GM18868 (cell line): ENCODE measurements at regions not wholly inside any gene's neighbourhood (a gene's known extent, or its start where the extent isn't known, plus 50 kb on each side); places are given as distances from the start of the nearest gene placed in this dataset.
A peak's percentile ranks its signal among the peaks of the same experiment; 100 is the strongest.

Source experiments
- ATAC-seq: cut with Tn5 transposase; IDR thresholded peaks from one replicate; pipeline ENCODE4 v1.9.1; 2021; ENCODE audit warnings: mild to moderate bottlenecking, moderate library complexity; ENCODE audit not compliant: unreplicated experiment

GRCh38 chr10:62735464-62736167 is 68.9 kb upstream of the ADO start:
- ATAC-seq: peak; percentile 47

DNA sequence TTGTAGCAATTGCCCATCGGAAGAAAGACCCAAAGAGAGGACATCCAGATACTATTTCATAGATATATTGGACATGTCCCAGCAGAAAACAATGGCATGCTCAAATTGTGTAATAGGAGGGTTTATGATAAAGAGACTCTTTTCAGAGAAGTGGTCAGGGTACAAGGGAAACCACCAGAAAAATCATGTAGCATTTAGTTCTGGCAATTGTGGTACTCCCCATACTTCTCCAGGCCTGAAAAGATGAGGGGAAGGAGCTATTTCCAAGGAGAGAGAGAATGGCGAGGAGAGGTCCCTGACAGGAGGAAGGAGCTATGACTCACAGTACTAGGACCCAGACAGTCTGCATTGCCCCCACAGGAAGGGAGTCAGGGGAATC is 68.4 kb upstream of the ADO start:
- ATAC-seq: peak; percentile 4

DNA sequence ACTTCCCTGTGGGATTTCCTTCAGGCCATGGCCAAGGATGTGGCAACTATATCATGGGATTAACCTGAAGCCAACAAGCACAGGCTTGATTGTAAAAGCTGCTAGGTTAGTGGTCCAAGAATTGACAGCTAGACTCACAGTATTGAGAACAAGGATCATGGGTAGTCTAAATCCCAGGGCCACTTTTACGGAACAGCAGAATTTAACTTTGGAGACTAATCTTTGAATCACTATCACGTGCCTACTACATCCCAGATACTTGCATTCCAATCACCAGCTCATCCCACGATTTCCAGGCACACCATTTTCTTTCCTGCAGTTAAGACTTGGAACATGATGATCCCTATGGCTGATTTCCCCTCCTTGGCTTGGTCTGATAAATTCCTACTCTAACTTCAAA is 65.6 kb upstream of the ADO start:
- ATAC-seq: no peak

DNA sequence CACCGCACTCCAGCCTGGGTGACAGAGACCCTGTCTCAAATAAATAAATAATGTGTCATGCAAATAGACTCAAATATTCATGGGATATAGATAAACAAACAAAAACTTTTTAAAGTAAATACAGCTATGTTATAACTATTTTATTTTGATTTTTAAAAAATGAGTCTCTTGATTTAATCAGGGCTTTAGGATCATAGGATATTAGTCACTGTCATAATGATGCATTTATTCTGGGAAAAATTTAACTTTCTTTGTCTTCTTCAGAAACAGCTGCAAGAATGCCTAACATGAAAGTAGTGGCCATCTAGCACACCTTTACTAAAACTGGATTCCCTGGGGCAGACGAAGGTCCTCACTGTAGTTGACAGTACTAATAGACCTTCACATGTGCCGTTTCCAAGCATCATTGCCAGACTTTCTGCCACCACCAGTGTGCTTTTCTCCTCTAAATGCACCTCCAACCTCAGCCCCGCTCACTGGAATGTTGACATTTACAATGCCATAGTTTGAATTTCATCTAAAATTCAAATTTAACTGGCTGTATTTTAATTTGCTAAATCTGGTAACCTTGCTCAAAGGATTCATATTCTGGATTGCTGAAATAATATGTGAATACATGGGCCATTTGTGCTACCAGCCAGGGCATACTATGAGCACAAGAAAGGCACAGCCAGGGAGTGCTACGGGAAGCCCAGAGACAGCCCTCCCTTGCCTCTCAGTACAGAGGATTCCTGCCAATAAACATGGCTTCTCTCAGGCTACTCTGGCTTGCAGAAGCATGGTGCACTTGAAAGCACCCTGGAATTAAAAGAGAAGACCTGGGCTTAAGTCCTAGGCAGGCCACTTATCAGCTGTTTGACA is 63.4 kb upstream of the ADO start:
- no peak for ATAC-seq

DNA sequence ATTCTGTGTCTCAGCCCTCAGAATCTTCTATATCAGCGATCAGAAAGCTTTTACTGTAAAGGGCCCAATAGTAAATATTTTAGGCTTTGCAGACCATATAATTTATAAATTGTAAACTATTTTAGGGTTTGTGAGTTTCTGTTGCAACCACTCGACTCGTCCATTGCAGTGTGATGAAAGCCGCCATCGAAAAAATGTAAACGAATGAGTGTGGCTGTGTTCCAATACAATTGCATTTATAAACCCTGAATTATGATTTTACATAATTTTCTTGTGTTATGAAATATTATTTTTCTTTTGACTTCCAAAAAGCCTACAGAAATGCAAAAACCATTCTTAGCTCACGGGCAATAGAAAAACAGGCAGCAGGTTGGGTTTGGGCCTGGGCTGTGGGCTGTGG is 62.5 kb upstream of the ADO start:
- ATAC-seq: no peak

DNA sequence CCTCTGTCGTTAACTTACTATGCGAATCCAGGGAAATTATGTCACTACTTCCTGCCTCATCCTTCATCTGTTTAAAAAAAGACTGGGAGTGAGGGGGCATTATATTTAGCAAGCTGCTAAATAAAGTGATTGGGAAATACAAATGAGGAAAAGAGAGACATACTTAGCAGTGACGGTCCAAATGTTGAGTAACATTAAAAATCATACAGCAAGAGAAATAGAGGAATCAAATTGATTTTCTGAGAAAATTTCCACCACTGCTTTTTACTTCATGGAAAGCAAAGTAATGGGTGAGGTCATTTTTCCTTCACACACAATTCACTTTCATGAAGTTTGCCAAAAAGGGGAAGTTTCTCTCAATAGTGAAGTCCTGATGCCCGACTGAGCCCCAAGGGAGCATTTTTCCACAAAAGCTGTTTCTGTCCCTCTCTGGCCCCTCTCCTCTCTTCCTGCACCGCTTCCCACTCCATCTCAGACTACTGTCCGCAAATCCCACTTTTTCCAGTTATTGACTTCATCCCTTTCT is 61.9 kb upstream of the ADO start:
- peak; percentile 62 for ATAC-seq

- no peak for ATAC-seq
These were observed 60.4 kb upstream of the ADO start for GRCh38 chr10:62744136-62744535.

GRCh38 chr10:62745581-62745980 is 58.9 kb upstream of the ADO start:
- no peak for ATAC-seq

DNA sequence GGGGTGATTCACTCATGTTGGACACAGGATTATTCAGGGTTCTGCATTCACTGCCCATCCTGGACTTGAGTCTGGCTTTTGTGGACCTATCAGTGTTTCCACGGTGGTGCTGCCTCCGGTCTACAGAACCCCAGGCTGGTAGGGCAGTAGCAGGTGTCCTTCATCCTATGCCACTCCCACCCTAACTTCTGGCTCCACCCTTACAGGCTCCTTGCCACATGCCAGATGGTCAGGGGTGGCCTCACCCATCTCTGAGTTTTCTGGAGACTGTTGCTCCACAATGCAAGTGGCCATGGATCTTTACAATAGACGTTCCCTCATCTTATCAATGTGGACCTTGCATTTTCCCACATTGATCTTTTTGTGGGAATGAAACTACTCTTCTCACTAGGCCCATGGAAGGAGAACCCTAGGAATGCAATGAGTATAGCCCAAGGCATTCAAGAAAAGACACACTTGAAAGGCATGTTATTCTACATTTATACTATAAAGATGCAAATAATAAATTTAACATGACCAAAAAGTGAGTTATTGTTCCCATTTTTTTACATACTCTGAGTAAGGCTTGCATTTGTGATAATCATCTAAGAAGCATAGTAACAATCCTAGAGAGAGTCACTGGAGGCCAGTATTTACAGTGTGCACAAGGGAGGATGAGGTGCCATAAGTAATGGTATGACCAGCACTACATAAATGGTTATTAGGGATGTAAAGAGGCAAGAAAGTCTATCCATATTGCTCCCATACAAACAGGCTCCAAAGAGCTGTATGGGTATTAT is 57.4 kb upstream of the ADO start:
- no peak for ATAC-seq

DNA sequence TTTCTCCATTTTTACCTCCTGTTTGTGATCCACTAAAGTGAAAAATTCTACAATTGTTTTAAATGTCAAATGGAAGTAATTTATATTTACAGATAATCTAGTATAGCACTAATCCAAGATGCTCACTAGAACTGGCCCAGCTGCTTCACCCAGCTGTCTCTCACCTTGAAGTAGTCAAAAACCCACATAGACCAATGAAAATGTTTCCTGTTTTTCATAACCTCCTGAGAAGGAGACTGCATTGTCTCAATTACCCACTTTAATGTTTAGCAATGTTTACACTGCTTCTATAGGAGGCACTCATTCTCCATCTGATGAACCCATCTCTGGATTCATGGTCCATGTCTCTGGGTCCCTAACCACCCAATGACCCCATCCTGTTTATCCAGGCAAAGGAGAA is 56.1 kb upstream of the ADO start:
- no peak for ATAC-seq

GRCh38 chr10:62749093-62749683 is 55.3 kb upstream of the ADO start:
- ATAC-seq: no peak
